Ovary (tissue), 7 donors: ENCODE measurements at regions not wholly inside any gene's neighbourhood (a gene's known extent, or its start where the extent isn't known, plus 50 kb on each side); places are given as distances from the start of the nearest gene placed in this dataset.

Experiments
- DNase-seq, 5 donors: peaks; one replicate each; pipeline ENCODE4 v3.0.0-alpha.2; 2019 to 2020
- H3K27ac ChIP-seq, 2 donors: fragments of 200-600 bp; one replicate each; pipeline versions ENCODE4 v1.5.1 to v1.8.0; 2019 to 2022
- H3K27me3 ChIP-seq: fragments of 200-600 bp; one replicate; pipeline ENCODE4 v1.8.0; 2022
- H3K36me3 ChIP-seq: fragments of 200-600 bp; sonication (generic); one replicate; pipeline ENCODE4 v1.5.1; 2019
- H3K4me1 ChIP-seq: one replicate; pipeline ENCODE4 v1.8.1; 2013; ENCODE audit warnings: mild to moderate bottlenecking, moderate library complexity; ENCODE audit not compliant: insufficient read depth
- H3K4me3 ChIP-seq: fragments of 200-600 bp; sonication (generic); one replicate; pipeline ENCODE4 v1.5.1; 2017
- H3K9me3 ChIP-seq, 2 donors: fragments of 200-600 bp in 1 of 2; sonication (generic) in 1 of 2; one replicate each; pipeline versions ENCODE4 v1.5.1 to v1.8.1; 2013 to 2019; ENCODE audit warnings: mild to moderate bottlenecking in 1 of 2, moderate library complexity in 1 of 2
- EP300 ChIP-seq: sonication (generic); formaldehyde crosslinking; IDR thresholded peaks from one replicate; pipeline ENCODE4 v1.6.1; 2017; ENCODE audit warnings: antibody characterized with exemption
- POLR2A ChIP-seq: fragments of 450-650 bp; IDR thresholded peaks from one replicate; pipeline ENCODE4 v1.6.1; 2017; ENCODE audit warnings: antibody characterized with exemption, mild to moderate bottlenecking, moderate library complexity
- WGBS, 3 donors: extraction: QIAGEN DNeasy Blood & Tissue Kit in 1 of 3; methylation state at CpG; one replicate each; pipeline versions ENCODE4 v1.1.5 to v1.1.7; 2013 to 2017; 5-methylcytosine and 5-hydroxymethylcytosine counted together
- intact Hi-C, 4 donors: fragments of 100-400 bp; cut with DNase I; formaldehyde crosslinking; loops; one replicate each; pipeline versions ENCODE4 v1.11.0 to v1.15.1; 2022 to 2023
- TF ChIP-seq, protein P1 (sequence below), 3 donors: fragments of 450-650 bp in 2 of 3; fragments of 200-600 bp in 1 of 3; IDR thresholded peaks; one replicate each; pipeline versions ENCODE4 v1.5.1 to v1.8.0; 2016 to 2022; ENCODE audit warnings: antibody characterized with exemption in 3 of 3, mild to moderate bottlenecking in 1 of 3
- donor health status: DM: no; HTN: no; CAD: no; lungs with moderate emphysema.
- donor health status: DM: no; HTN: no; CAD: no.
- donor health status: Bipolar disorder and iron deficiency.
- donor health status: DM: no; HTN: no; CAD: no.
- donor health status: DM: yes; HTN: yes; CAD: no.

DNA sequence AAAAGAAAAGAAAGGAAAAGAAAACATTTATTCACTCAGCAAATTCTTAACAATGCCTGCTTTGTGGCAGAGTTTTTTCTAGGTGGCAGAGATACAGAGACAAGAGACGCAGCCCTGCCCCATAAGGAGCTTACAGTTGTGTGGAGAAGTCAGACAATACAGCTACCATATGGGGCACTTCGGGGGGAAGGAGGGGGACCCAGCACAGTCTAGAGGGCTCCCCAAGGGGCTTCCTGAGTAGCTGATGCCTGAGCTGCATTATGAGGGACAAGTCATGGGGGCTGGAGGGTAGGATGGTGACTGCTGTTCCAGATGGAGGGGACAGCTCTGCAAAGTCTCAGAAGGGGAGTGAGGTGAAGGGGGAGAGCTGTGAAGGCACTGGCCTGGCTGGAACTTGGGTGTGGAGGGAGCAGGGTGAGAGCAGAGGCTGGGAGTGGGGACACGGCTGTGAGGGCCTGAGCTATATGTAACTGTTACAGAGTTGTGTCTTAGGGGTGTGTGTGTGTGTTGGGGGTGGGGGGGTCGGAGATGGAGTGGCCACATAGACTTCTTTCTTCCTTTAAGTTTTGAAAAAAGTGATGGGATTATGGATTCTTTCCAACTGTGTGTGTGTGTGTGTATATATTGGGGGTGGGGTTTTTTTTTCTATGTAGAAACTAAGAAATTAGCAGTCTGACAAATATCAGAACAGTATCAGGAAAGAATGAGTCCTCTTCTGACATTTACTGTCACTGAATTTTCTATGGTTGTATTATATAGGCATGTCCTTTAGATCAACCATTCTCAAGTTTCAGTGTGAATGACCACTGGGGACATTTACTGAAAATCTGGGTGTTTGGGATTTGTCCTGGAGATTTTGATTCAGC, 66.0 kb upstream of the HAAO start:
- TF ChIP-seq POLR2A: no peak
- no peak for TF ChIP-seq EP300
- TF ChIP-seq, protein P1, sequence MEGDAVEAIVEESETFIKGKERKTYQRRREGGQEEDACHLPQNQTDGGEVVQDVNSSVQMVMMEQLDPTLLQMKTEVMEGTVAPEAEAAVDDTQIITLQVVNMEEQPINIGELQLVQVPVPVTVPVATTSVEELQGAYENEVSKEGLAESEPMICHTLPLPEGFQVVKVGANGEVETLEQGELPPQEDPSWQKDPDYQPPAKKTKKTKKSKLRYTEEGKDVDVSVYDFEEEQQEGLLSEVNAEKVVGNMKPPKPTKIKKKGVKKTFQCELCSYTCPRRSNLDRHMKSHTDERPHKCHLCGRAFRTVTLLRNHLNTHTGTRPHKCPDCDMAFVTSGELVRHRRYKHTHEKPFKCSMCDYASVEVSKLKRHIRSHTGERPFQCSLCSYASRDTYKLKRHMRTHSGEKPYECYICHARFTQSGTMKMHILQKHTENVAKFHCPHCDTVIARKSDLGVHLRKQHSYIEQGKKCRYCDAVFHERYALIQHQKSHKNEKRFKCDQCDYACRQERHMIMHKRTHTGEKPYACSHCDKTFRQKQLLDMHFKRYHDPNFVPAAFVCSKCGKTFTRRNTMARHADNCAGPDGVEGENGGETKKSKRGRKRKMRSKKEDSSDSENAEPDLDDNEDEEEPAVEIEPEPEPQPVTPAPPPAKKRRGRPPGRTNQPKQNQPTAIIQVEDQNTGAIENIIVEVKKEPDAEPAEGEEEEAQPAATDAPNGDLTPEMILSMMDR (IDR thresholded peaks at IDR 0.05): no peak
- WGBS, 3 donors: 85 to 91% (median 86%) methylated on average over 4 of the region's 4 CpGs
- peak in 2 of 5 donors; percentile 13 to 17 for DNase-seq
- H3K4me1 ChIP-seq: peaks cover 13% of the 10 kb centered on the region
- H3K36me3 ChIP-seq: no peaks in the 10 kb centered on the region
- H3K27ac ChIP-seq: no peak overlapping the region
- intact Hi-C loops: loop anchor here in 2 of 4 donors (10.0 kb wide), 2 partner anchors 366 to 376 kb away; partner anchors contain the start of gene ZFP36L2 (in 1 of the 2)
- H3K4me3 ChIP-seq: no peak overlapping the region
- no peaks in the 10 kb centered on the region for H3K27me3 ChIP-seq
- no peaks in the 10 kb centered on the region for H3K9me3 ChIP-seq

DNA sequence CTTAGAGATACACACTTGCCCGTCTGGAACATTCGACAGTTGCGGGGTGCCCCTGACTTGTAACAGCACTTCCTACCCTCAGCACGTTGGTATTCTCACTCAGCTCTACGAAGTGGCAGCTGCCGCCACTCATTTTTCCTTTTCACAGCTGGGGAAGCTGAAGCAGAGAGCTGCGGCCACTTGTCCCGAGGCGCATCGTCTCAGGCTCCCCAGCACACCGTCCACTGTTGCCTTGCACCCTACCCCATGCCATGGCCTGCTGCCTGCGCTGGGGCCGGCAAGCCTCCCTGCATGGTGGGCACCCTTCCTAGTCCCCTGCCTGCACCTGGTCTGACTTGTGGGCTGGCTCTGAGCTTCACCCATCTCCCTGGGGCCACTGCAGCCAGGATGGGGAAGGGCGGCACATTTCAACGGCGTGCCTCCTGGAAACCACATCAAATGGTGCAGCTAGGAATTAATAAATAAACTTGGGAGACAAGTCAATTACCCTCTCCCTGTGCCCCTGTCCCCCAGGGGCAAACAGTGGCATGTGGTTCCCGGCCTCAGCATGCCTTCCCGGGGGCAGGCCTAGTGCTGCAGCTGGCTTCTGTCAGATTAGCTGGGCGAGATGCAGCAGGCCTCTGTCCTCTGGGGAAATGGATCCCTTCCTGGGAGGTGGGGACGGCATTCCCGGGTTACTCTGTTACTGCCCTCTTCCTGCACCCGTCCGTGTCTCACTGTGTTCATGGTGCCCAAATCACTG, 64.7 kb upstream of the HAAO start:
- peak in 2 of 5 donors; percentile 21 to 31 for DNase-seq
- no peak overlapping the region for H3K4me3 ChIP-seq
- TF ChIP-seq, protein P1 (IDR thresholded peaks at IDR 0.05): no peak
- TF ChIP-seq POLR2A (no peak), EP300 (no peak)
- 83 to 90% (median 87%) methylated on average over 23 of the region's 23 CpGs for WGBS, 3 donors
- H3K27ac ChIP-seq: no peak overlapping the region
- no peaks in the 10 kb centered on the region for H3K27me3 ChIP-seq
- intact Hi-C loops: loop anchor here in 2 of 4 donors (10.0 kb wide), 2 partner anchors 368 to 378 kb away; partner anchors contain the start of gene ZFP36L2 (in 1 of the 2)
- H3K9me3 ChIP-seq: no peaks in the 10 kb centered on the region
- no peaks in the 10 kb centered on the region for H3K36me3 ChIP-seq
- H3K4me1 ChIP-seq: peaks cover 19% of the 10 kb centered on the region

DNA sequence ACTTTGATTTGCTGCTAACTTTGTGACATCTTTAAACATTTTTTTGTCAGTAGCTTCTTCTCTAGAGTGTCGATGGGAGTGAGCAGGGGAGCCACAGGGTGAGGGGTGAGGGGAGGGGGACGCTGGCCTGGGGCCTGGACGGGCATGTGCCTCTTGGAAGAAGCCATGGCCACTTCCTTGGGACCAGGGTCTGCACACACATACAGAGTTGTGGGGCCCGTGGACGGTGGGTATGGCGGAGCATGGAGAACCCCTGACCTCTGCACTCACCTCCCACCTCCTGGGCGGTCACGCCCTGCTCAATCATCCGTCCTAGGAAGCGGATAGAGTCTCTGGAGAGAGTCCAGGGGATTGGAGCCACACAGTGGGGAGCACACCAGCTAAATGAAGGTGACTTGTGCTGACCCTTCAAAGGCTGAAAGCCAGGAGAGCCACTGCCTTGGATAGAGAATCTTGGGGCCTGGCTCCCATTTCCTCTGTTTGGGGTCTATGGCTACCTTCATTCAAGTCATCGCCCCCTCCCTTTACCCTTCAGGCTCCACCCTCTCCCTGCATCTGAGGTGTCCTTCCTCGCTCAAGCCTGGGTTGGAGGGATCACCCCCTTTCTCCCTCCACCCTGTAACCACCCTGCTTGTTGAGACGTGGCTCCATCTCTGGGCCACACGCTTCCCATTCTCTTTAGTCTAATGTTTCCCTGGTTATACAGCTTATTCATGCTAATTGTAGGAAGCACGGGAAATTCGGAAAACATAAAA, 63.9 kb upstream of the HAAO start:
- DNase-seq: peak in 2 of 5 donors; percentile 31 to 32
- H3K4me3 ChIP-seq: no peak overlapping the region
- no peak overlapping the region for H3K27ac ChIP-seq
- H3K27me3 ChIP-seq: no peaks in the 10 kb centered on the region
- no peaks in the 10 kb centered on the region for H3K9me3 ChIP-seq
- TF ChIP-seq EP300: no peak
- no peak for TF ChIP-seq POLR2A
- TF ChIP-seq, protein P1 (IDR thresholded peaks at IDR 0.05): no peak
- H3K4me1 ChIP-seq: peaks cover 19% of the 10 kb centered on the region
- H3K36me3 ChIP-seq: no peaks in the 10 kb centered on the region
- intact Hi-C loops: loop anchor here in 2 of 4 donors (10.0 kb wide), 2 partner anchors 369 to 379 kb away; partner anchors contain the start of gene ZFP36L2 (in 1 of the 2)
- WGBS, 3 donors: 93 to 96% (median 96%) methylated on average over 16 of the region's 16 CpGs
